ENCODE measurements at regions not wholly inside any gene's neighbourhood (a gene's known extent, or its start where the extent isn't known, plus 50 kb on each side); places are given as distances from the start of the nearest gene placed in this dataset.

- Histone ChIP-seq H3K27ac (ENCODE audit: control insufficient read depth, insufficient read depth, low read length) (no peak overlapping the region), H3K4me3 (ENCODE audit: control insufficient read depth in 2 of 3, extremely low read depth in 1 of 3, insufficient read depth in 2 of 3, low read depth in 1 of 3, low read length in 3 of 3) (no peak overlapping the region), H3K36me3 (ENCODE audit: control insufficient read depth in 2 of 2, extremely low read depth in 1 of 2, insufficient read depth in 2 of 2, low read length in 2 of 2) (no peaks in the 10 kb centered on the region), H3K9me1 (ENCODE audit: control insufficient read depth, extremely low read depth, insufficient read depth, low read length) (no peaks in the 10 kb centered on the region), H3K27me3 (ENCODE audit: control insufficient read depth, extremely low read depth, insufficient read depth, low read length) (no peaks in the 10 kb centered on the region), H3K4me1 (ENCODE audit: control insufficient read depth, extremely low read depth, insufficient read depth, low read length) (no peaks in the 10 kb centered on the region), H4K20me1 (ENCODE audit: control insufficient read depth, extremely low read depth, insufficient read depth, low read length) (no peaks in the 10 kb centered on the region), H2AFZ (ENCODE audit: control insufficient read depth, low read length) (no peak overlapping the region), H3K9ac (ENCODE audit: control insufficient read depth, extremely low read depth, insufficient read depth, low read length) (no peak overlapping the region), H3K9me3 (ENCODE audit: control insufficient read depth, low read depth, low read length) (no peaks in the 10 kb centered on the region), H3K4me2 (ENCODE audit: control insufficient read depth, extremely low read depth, insufficient read depth, low read depth, low read length) (no peak overlapping the region), H3K79me2 (ENCODE audit: control insufficient read depth, insufficient read depth, low read length) (no peaks in the 10 kb centered on the region)
- dilution Hi-C loops (cut with MboI; ENCODE audit: extremely low pct_ligation_motif_present, low sequenced_read_pairs) = no loop called here
- no peak for DNase-seq (ENCODE audit: low read depth, low spot score)
- TF ChIP-seq CTCF (optimal IDR thresholded peaks at IDR 0.05 in 1 of 3, IDR thresholded peaks at IDR 0.05 in 1 of 3, conservative IDR thresholded peaks at IDR 0.05 in 1 of 3; ENCODE audit: extremely low read depth in 1 of 3, insufficient read depth in 2 of 3, low read length in 3 of 3) (no peak), EZH2 (IDR thresholded peaks at IDR 0.05; ENCODE audit: low read length) (no peak)
- FAIRE-seq = no peak
These were observed 121.3 kb downstream of the CD47 start for GRCh38 chr3:107969525-107969924.

- Histone ChIP-seq H3K9ac (ENCODE audit: control insufficient read depth, extremely low read depth, insufficient read depth, low read length) (no peak overlapping the region), H3K36me3 (ENCODE audit: control insufficient read depth in 2 of 2, extremely low read depth in 1 of 2, insufficient read depth in 2 of 2, low read length in 2 of 2) (no peaks in the 10 kb centered on the region), H4K20me1 (ENCODE audit: control insufficient read depth, extremely low read depth, insufficient read depth, low read length) (no peaks in the 10 kb centered on the region), H3K9me3 (ENCODE audit: control insufficient read depth, low read depth, low read length) (no peaks in the 10 kb centered on the region), H3K4me3 (ENCODE audit: control insufficient read depth in 2 of 3, extremely low read depth in 1 of 3, insufficient read depth in 2 of 3, low read depth in 1 of 3, low read length in 3 of 3) (no peak overlapping the region), H2AFZ (ENCODE audit: control insufficient read depth, low read length) (no peak overlapping the region), H3K79me2 (ENCODE audit: control insufficient read depth, insufficient read depth, low read length) (no peaks in the 10 kb centered on the region), H3K4me1 (ENCODE audit: control insufficient read depth, extremely low read depth, insufficient read depth, low read length) (no peaks in the 10 kb centered on the region), H3K9me1 (ENCODE audit: control insufficient read depth, extremely low read depth, insufficient read depth, low read length) (no peaks in the 10 kb centered on the region), H3K27me3 (ENCODE audit: control insufficient read depth, extremely low read depth, insufficient read depth, low read length) (no peaks in the 10 kb centered on the region), H3K4me2 (ENCODE audit: control insufficient read depth, extremely low read depth, insufficient read depth, low read depth, low read length) (no peak overlapping the region), H3K27ac (ENCODE audit: control insufficient read depth, insufficient read depth, low read length) (no peak overlapping the region)
- dilution Hi-C loops (cut with MboI; ENCODE audit: extremely low pct_ligation_motif_present, low sequenced_read_pairs) = no loop called here
- FAIRE-seq = no peak
- no peak for TF ChIP-seq EZH2 (IDR thresholded peaks at IDR 0.05; ENCODE audit: low read length)
- no peak for DNase-seq (ENCODE audit: low read depth, low spot score)
These were observed 124.6 kb downstream of the CD47 start for GRCh38 chr3:107966276-107966675.

GRCh38 chr3:107965136-107965655 is 125.6 kb downstream of the CD47 start:
- Histone ChIP-seq H3K9ac (ENCODE audit: control insufficient read depth, extremely low read depth, insufficient read depth, low read length) (no peak overlapping the region), H3K27me3 (ENCODE audit: control insufficient read depth, extremely low read depth, insufficient read depth, low read length) (no peaks in the 10 kb centered on the region)

More at GRCh38 chr3:107965136-107965655, 125.6 kb downstream of the CD47 start:
- Histone ChIP-seq H3K4me1 (ENCODE audit: control insufficient read depth, extremely low read depth, insufficient read depth, low read length) (no peaks in the 10 kb centered on the region), H3K9me1 (ENCODE audit: control insufficient read depth, extremely low read depth, insufficient read depth, low read length) (no peaks in the 10 kb centered on the region), H3K36me3 (ENCODE audit: control insufficient read depth in 2 of 2, extremely low read depth in 1 of 2, insufficient read depth in 2 of 2, low read length in 2 of 2) (no peaks in the 10 kb centered on the region), H3K4me2 (ENCODE audit: control insufficient read depth, extremely low read depth, insufficient read depth, low read depth, low read length) (no peak overlapping the region), H3K27ac (ENCODE audit: control insufficient read depth, insufficient read depth, low read length) (no peak overlapping the region), H3K9me3 (ENCODE audit: control insufficient read depth, low read depth, low read length) (no peaks in the 10 kb centered on the region), H2AFZ (ENCODE audit: control insufficient read depth, low read length) (no peak overlapping the region), H3K79me2 (ENCODE audit: control insufficient read depth, insufficient read depth, low read length) (no peaks in the 10 kb centered on the region), H4K20me1 (ENCODE audit: control insufficient read depth, extremely low read depth, insufficient read depth, low read length) (no peaks in the 10 kb centered on the region), H3K4me3 (ENCODE audit: control insufficient read depth in 2 of 3, extremely low read depth in 1 of 3, insufficient read depth in 2 of 3, low read depth in 1 of 3, low read length in 3 of 3) (no peak overlapping the region)
- dilution Hi-C loops (cut with MboI; ENCODE audit: extremely low pct_ligation_motif_present, low sequenced_read_pairs) = no loop called here
- DNase-seq (ENCODE audit: low read depth, low spot score) (no peak), FAIRE-seq (no peak)
- TF ChIP-seq CTCF (optimal IDR thresholded peaks at IDR 0.05 in 1 of 3, IDR thresholded peaks at IDR 0.05 in 1 of 3, conservative IDR thresholded peaks at IDR 0.05 in 1 of 3; ENCODE audit: extremely low read depth in 1 of 3, insufficient read depth in 2 of 3, low read length in 3 of 3) (no peak), EZH2 (IDR thresholded peaks at IDR 0.05; ENCODE audit: low read length) (no peak)

Measured in keratinocyte (primary cell).